ENCODE measurements at regions not wholly inside any gene's neighbourhood (a gene's known extent, or its start where the extent isn't known, plus 50 kb on each side); places are given as distances from the start of the nearest gene placed in this dataset.

DNA sequence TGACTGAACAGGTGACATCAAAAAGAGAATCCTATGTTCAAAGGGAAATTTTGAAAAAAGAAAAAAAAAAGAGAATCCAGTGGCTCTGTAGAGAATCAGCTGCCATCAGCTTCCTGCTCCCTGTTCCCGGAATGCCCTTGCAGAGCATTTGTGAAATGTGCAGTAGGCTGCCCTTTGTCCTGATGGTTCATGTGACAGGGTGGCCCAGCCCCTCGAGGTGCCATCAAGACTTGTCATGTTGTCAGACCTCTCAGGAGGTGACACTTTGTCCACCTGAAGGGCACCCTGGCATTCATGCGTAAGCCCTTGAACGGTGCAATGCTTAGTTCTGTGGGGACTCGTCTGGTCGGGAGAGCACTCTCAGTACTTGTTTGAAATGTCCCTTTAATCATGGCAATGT lies 71.4 kb downstream of the CLDN34 start:
- Histone ChIP-seq H3K4me3 (ENCODE audit: insufficient read depth, low read depth, low read length) (no peak overlapping the region), H4K8ac (ENCODE audit: low read depth in 2 of 2, low read length in 2 of 2) (no peak overlapping the region), H3K27me3 (ENCODE audit: control insufficient read depth, insufficient read depth, low read length) (no peaks in the 10 kb centered on the region), H2BK120ac (ENCODE audit: low read depth, low read length) (no peak overlapping the region), H3K9me3 (ENCODE audit: control insufficient read depth, insufficient read depth, low read length) (no peaks in the 10 kb centered on the region), H3K36me3 (ENCODE audit: control insufficient read depth, insufficient read depth, low read length) (no peaks in the 10 kb centered on the region), H3K9ac (ENCODE audit: low read depth, low read length) (no peak overlapping the region), H2AK9ac (replicated peaks; ENCODE audit: low read depth, low read length, poor library complexity) (no peak overlapping the region), H3K4me2 (ENCODE audit: low read depth, low read length) (no peak overlapping the region), H3K4ac (ENCODE audit: low read depth, low read length) (no peak overlapping the region), H3K14ac (replicated peaks; ENCODE audit: low read depth, low read length) (no peak overlapping the region), H3K27ac (ENCODE audit: insufficient read depth, low read length) (no peak overlapping the region), H3K23ac (ENCODE audit: low read depth, low read length) (no peak overlapping the region), H2BK15ac (ENCODE audit: low read depth, low read length) (no peak overlapping the region), H2BK20ac (ENCODE audit: low read depth, low read length) (no peak overlapping the region), H3K18ac (ENCODE audit: low read depth, low read length) (no peak overlapping the region), H2AFZ (replicated peaks; ENCODE audit: low read length, poor library complexity) (no peak overlapping the region), H2BK5ac (ENCODE audit: low read depth, low read length, poor library complexity, severe bottlenecking) (no peak overlapping the region), H3K56ac (ENCODE audit: extremely low read depth, insufficient read depth, low read length) (no peak overlapping the region), H2AK5ac (ENCODE audit: low read depth, low read length) (no peak overlapping the region), H4K20me1 (ENCODE audit: insufficient read depth, low read length) (peaks cover 37% of the 10 kb centered on the region), H3K79me1 (ENCODE audit: low read depth in 1 of 2, low read length in 2 of 2) (peaks cover 11 to 59% of the 10 kb centered on the region in 2 experiments), H3K4me1 (ENCODE audit: control insufficient read depth, insufficient read depth, low read length) (peaks cover 11% of the 10 kb centered on the region), H4K91ac (ENCODE audit: insufficient read depth, low read depth, low read length) (no peak overlapping the region), H4K5ac (ENCODE audit: low read depth, low read length) (no peak overlapping the region), H3K9me1 (ENCODE audit: insufficient read depth, low read length) (peaks cover 7% of the 10 kb centered on the region; the same call in 1 of the 2 replicates)
- CTCF ChIA-PET = no interaction called here
- ATAC-seq (ENCODE audit: low read depth) = no peak
- TF ChIP-seq MAFK (IDR thresholded peaks at IDR 0.05; ENCODE audit: low read depth, low read length) (no peak), RCOR1 (IDR thresholded peaks at IDR 0.05; ENCODE audit: insufficient replicate concordance, low read length) (no peak)
- TF ChIP-seq, protein P1, sequence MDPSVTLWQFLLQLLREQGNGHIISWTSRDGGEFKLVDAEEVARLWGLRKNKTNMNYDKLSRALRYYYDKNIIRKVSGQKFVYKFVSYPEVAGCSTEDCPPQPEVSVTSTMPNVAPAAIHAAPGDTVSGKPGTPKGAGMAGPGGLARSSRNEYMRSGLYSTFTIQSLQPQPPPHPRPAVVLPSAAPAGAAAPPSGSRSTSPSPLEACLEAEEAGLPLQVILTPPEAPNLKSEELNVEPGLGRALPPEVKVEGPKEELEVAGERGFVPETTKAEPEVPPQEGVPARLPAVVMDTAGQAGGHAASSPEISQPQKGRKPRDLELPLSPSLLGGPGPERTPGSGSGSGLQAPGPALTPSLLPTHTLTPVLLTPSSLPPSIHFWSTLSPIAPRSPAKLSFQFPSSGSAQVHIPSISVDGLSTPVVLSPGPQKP (IDR thresholded peaks at IDR 0.05; ENCODE audit: borderline replicate concordance, low read depth, low read length) = no peak
- WGBS, 2 experiments (ENCODE audit: extremely low coverage in 2 of 2, insufficient read length in 1 of 2) = 73% methylated on average over 4 of the region's 6 CpGs; no CpG with 5 or more reads in 1 of the 2 experiments
- BruUV-seq (replicated peaks) = no TSS peak
- in situ Hi-C loops (cut with MboI; ENCODE audit: low sequenced_read_pairs) = no loop called here
- intact Hi-C loops (cut with micrococcal nuclease) = no loop called here
- dilution Hi-C loops (cut with HindIII; ENCODE audit: low sequenced_read_pairs, unreplicated experiment) = no loop called here
- POLR2A ChIA-PET (ENCODE audit: unreplicated experiment) = no interaction called here
- no peak for DNase-seq

Measured in IMR-90 (cell line).